ENCODE measurements at regions not wholly inside any gene's neighbourhood (a gene's known extent, or its start where the extent isn't known, plus 50 kb on each side); places are given as distances from the start of the nearest gene placed in this dataset.

DNA sequence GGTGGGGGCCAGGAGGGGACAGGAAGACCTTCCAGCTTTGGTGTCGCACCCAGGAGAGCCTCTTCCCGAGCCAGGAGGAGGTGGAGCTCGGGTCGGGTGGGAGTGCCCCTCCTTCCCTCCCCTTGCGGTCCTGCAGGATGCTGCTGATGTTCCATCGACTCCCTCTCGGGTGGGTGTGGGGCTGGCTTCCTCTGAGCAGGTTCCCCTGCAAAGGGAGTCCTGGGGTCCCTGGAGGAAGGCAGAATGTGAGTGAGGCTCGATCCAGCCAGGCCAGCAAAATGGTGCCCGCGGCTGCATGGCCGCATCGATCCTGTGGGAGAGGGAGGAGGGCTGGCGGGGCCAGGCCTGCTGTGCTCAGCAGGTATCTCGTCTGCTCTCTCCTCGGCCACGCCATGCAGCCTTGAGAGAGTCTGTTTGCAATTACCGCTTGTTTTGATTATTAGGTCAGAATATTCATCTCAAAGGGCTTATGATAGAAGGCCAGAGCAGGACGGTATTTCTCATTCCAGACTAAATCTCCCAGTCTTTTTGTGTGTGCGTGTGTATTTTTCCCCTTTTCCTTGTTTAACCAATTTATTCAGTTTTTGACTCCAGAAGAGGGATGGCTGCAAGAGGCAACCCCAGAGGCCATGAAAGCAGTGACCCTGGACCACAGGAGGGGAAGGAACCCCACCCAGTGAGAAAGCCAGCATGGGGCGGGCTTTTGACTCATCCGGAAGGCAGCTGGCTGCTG lies 137.3 kb upstream of the ZMIZ1 start:
- TF ChIP-seq, protein P1, sequence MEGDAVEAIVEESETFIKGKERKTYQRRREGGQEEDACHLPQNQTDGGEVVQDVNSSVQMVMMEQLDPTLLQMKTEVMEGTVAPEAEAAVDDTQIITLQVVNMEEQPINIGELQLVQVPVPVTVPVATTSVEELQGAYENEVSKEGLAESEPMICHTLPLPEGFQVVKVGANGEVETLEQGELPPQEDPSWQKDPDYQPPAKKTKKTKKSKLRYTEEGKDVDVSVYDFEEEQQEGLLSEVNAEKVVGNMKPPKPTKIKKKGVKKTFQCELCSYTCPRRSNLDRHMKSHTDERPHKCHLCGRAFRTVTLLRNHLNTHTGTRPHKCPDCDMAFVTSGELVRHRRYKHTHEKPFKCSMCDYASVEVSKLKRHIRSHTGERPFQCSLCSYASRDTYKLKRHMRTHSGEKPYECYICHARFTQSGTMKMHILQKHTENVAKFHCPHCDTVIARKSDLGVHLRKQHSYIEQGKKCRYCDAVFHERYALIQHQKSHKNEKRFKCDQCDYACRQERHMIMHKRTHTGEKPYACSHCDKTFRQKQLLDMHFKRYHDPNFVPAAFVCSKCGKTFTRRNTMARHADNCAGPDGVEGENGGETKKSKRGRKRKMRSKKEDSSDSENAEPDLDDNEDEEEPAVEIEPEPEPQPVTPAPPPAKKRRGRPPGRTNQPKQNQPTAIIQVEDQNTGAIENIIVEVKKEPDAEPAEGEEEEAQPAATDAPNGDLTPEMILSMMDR (IDR thresholded peaks at IDR 0.05), result no peak
- no peak for TF ChIP-seq POLR2A (IDR thresholded peaks at IDR 0.05)

Measured in right lobe of liver (tissue), 4 donors.